CD4-positive, alpha-beta T cell (primary cell): ENCODE measurements at regions not wholly inside any gene's neighbourhood (a gene's known extent, or its start where the extent isn't known, plus 50 kb on each side); places are given as distances from the start of the nearest gene placed in this dataset.

Experiments
- ATAC-seq: fragments of 200-7000 bp; cut with Tn5 transposase; one replicate; pipeline ENCODE4 v1.10.0; 2022; ENCODE audit warnings: mild to moderate bottlenecking; ENCODE audit not compliant: poor library complexity
- CTCF ChIA-PET: fragments of 350-600 bp; sonication (Branson Sonifier 250); formaldehyde crosslinking; loops from one replicate; lab custom pipeline; 2021; ENCODE audit warnings: antibody characterized with exemption, inconsistent platforms; lab: Charles Lee
- POLR2A ChIA-PET: fragments of 350-600 bp; sonication (Branson Sonifier 250); formaldehyde crosslinking; loops from one replicate; lab custom pipeline; 2021; ENCODE audit warnings: antibody characterized with exemption, inconsistent platforms; lab: Charles Lee
- DNase-seq, 14 experiments: peaks; one replicate each; pipeline ENCODE4 v3.0.0-alpha.2; 2013 to 2020; ENCODE audit warnings: mixed read lengths in 2 of 14
- H3K27ac ChIP-seq, 2 donors: one replicate each; pipeline versions ENCODE4 v1.5.1 to v1.7.0; 2013; ENCODE audit warnings: low read length in 2 of 2, low read depth in 1 of 2, mild to moderate bottlenecking in 1 of 2
- H3K27me3 ChIP-seq, 2 experiments: 1 replicate in 1 of 2; 2 replicates in 1 of 2; pipeline versions ENCODE4 v1.6.1 to v1.7.0; 2013; ENCODE audit warnings: low read length in 2 of 2, control low read depth in 1 of 2, mild to moderate bottlenecking in 1 of 2, moderate library complexity in 1 of 2; ENCODE audit not compliant: insufficient read depth in 2 of 2, control insufficient read depth in 1 of 2
- H3K36me3 ChIP-seq: one replicate; pipeline ENCODE4 v1.6.1; 2013; ENCODE audit warnings: low read length, control low read depth; ENCODE audit not compliant: insufficient read depth
- H3K4me1 ChIP-seq: one replicate; pipeline ENCODE4 v1.6.1; 2013; ENCODE audit warnings: low read length, control low read depth; ENCODE audit not compliant: insufficient read depth
- H3K4me3 ChIP-seq: one replicate; pipeline ENCODE4 v1.5.1; 2013; ENCODE audit warnings: mild to moderate bottlenecking, low read length, moderate library complexity
- H3K9me3 ChIP-seq, 2 experiments: 1 replicate in 1 of 2; 2 replicates in 1 of 2; pipeline versions ENCODE4 v1.6.1 to v1.7.0; 2013; ENCODE audit warnings: low read length in 2 of 2, mild to moderate bottlenecking in 2 of 2, control low read depth in 1 of 2, moderate library complexity in 1 of 2; ENCODE audit not compliant: control insufficient read depth in 1 of 2, insufficient read depth in 1 of 2
- H3K27ac Mint-ChIP-seq: one replicate; pipeline ENCODE4 v1.8.0; 2020; ENCODE audit warnings: mixed read lengths
- H3K27me3 Mint-ChIP-seq: one replicate; pipeline ENCODE4 v1.8.0; 2021; ENCODE audit warnings: mixed read lengths
- H3K36me3 Mint-ChIP-seq: one replicate; pipeline ENCODE4 v1.8.0; 2021; ENCODE audit warnings: low read depth, mixed read lengths
- H3K4me1 Mint-ChIP-seq: one replicate; pipeline ENCODE4 v1.8.0; 2021; ENCODE audit warnings: low read depth, mixed read lengths
- H3K4me3 Mint-ChIP-seq: one replicate; pipeline ENCODE4 v1.8.0; 2020; ENCODE audit warnings: mild to moderate bottlenecking, mixed read lengths
- H3K9me3 Mint-ChIP-seq: one replicate; pipeline ENCODE4 v1.8.0; 2020; ENCODE audit warnings: mixed read lengths
- CTCF ChIP-seq: fragments of 200-600 bp; IDR thresholded peaks from one replicate; pipeline ENCODE4 v1.8.0; 2022; ENCODE audit warnings: antibody characterized with exemption, mild to moderate bottlenecking
- intact Hi-C, 2 experiments: fragments of 100-400 bp; cut with DNase I in 1 of 2; cut with micrococcal nuclease in 1 of 2; formaldehyde crosslinking; loops; one replicate each; pipeline versions ENCODE4 v1.15.1 to v1.9.0; 2023 to 2025; cut with DNase I, micrococcal nuclease

- Histone ChIP-seq H3K27ac (no peak overlapping the region), H3K4me1 (no peaks in the 10 kb centered on the region), H3K9me3 (no peaks in the 10 kb centered on the region), H3K27me3 (no peaks in the 10 kb centered on the region), H3K4me3 (no peak overlapping the region), H3K36me3 (no peaks in the 10 kb centered on the region)
- ATAC-seq (no peak), DNase-seq (no peak)
- CTCF ChIA-PET, result no interaction called here
- Mint-ChIP-seq H3K27ac (no peak overlapping the region), H3K4me3 (no peak overlapping the region), H3K36me3 (no peaks in the 10 kb centered on the region), H3K4me1 (no peaks in the 10 kb centered on the region), H3K9me3 (no peaks in the 10 kb centered on the region), H3K27me3 (peaks cover 15% of the 10 kb centered on the region)
- POLR2A ChIA-PET, result no interaction called here
- TF ChIP-seq CTCF, result no peak
- intact Hi-C loops, result no loop called here
These were observed 122.8 kb upstream of the SLIT3 start for GRCh38 chr5:169423580-169424278.

DNA sequence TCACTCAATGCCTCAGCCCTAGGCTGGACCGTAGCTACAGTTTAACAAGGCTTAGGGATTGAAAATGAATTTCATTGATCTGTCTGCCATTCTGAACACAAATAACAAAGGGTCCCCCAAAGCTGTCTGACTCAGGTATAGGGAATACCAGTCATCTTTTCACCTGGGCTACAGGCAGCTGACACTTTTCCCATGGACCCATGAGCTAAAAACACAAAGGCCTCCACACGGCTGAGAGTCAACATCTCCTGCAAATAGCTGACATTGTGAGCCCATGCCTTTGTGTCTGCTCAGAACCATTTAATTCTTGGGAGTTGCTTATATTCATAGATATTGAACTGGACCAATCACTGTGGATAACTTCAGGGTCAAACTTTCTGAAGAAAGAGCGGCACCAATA is 121.1 kb upstream of the SLIT3 start:
- Histone ChIP-seq H3K9me3 (no peaks in the 10 kb centered on the region), H3K27ac (no peak overlapping the region), H3K36me3 (no peaks in the 10 kb centered on the region), H3K4me1 (no peaks in the 10 kb centered on the region), H3K4me3 (no peak overlapping the region), H3K27me3 (peaks cover 0 to 2% of the 10 kb centered on the region in 2 experiments)
- no peak for ATAC-seq
- Mint-ChIP-seq H3K9me3 (no peaks in the 10 kb centered on the region), H3K36me3 (no peaks in the 10 kb centered on the region), H3K4me3 (no peak overlapping the region), H3K27me3 (peaks cover 15% of the 10 kb centered on the region), H3K4me1 (no peaks in the 10 kb centered on the region), H3K27ac (no peak overlapping the region)
- DNase-seq, result no peak
- TF ChIP-seq CTCF, result no peak
- ChIA-PET POLR2A (no interaction called here), CTCF (no interaction called here)
- intact Hi-C loops, result no loop called here

DNA sequence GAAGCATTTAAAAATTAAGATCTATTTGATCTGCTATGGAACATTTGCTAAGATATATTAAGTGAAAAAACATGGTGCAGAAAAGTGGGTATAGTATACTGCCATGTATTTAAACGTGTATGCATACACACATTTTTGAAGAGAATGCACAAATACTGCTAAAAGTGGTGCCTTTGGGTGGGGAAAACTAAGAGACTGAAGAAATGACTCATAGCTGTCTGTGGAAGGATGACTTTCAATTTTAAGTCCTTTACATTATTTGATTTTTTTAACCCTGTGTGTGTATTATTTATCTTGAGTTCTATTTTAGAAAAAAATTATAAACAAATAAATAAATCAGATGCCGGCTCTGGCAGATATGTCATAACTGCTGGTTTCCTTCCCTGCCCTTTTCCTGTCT is 120.7 kb upstream of the SLIT3 start:
- Histone ChIP-seq H3K4me1 (no peaks in the 10 kb centered on the region), H3K36me3 (no peaks in the 10 kb centered on the region), H3K9me3 (peaks cover 0 to 3% of the 10 kb centered on the region in 2 experiments), H3K27ac (no peak overlapping the region), H3K4me3 (no peak overlapping the region), H3K27me3 (peaks cover 0 to 2% of the 10 kb centered on the region in 2 experiments)
- Mint-ChIP-seq H3K9me3 (no peaks in the 10 kb centered on the region), H3K4me1 (no peaks in the 10 kb centered on the region), H3K36me3 (no peaks in the 10 kb centered on the region), H3K4me3 (no peak overlapping the region), H3K27ac (no peak overlapping the region), H3K27me3 (peaks cover 15% of the 10 kb centered on the region)
- ChIA-PET CTCF (no interaction called here), POLR2A (no interaction called here)
- intact Hi-C loops, result no loop called here
- no peak for DNase-seq
- TF ChIP-seq CTCF, result no peak
- no peak for ATAC-seq
